GM21619 (cell line): ENCODE measurements at regions not wholly inside any gene's neighbourhood (a gene's known extent, or its start where the extent isn't known, plus 50 kb on each side); places are given as distances from the start of the nearest gene placed in this dataset.

Experiments
- ATAC-seq: cut with Tn5 transposase; IDR thresholded peaks from one replicate; pipeline ENCODE4 v1.9.1; 2021; ENCODE audit not compliant: unreplicated experiment

DNA sequence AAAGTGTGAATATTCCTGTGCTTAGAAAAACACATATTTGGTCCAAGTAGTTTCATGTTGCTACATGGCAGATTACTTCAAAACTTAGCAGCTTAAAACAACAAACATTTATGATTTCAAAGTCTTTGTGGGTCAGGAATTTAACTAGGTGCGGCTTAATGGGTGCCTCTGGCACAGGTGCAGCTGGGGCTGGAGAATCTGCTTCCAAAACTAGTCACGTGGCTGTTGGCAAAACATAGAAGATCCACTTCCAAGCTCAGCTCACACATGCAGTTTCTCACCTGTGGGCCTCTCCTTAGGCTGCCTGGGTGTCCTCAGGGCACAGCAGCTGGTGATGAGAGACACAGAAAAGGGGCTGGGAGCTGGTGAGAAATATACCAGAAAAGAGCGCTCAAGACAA is 263.4 kb downstream of the TTLL7 start:
- ATAC-seq: no peak

DNA sequence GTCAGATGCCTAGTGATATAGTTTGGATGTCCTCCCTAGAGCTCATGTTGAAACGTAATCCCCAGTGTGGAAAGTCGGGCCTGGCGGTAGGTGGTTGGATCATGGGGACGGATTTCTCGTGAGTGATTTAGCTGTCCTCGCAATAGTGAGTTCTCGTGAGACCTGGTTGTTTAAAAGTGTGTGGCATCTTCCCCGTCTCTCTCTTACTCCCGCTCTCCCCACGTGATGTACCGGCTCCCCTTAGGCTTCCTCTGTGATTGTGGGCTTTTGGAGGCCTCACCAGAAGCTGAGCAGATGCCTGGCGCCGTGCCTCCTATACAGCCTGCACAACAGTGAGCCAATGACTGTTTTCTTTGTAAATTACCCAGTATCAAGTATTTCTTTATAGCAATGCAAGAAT is 264.5 kb downstream of the TTLL7 start:
- no peak for ATAC-seq

DNA sequence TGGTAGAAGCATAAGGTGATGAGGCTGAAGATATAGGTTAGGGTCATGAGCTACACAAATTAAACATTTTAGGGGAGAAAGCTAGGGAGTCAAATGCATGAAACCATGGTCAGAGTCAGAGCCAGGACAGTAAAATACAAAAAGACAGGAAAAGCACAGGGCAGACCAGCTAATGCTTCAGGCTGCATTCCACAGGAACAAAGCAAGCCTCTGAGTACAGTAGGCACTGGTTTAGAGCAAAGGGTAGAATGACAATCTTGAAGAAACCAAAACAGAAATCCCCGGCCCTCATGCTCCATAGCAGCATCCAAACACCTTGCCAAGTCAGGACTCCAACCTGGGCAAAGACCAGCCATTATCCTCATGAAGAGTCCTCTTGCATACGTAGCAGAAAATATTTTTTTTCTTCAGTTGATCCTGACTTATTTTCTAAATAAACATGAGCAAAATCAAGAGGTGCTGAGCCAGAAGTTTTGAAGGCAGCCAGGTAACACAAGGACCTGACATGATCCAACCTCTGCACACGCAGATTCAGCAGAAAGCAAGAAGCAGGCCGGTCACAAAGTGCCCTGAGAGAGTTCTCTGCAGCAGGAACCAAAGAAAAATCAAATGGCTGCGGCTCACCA is 273.1 kb downstream of the TTLL7 start:
- no peak for ATAC-seq

DNA sequence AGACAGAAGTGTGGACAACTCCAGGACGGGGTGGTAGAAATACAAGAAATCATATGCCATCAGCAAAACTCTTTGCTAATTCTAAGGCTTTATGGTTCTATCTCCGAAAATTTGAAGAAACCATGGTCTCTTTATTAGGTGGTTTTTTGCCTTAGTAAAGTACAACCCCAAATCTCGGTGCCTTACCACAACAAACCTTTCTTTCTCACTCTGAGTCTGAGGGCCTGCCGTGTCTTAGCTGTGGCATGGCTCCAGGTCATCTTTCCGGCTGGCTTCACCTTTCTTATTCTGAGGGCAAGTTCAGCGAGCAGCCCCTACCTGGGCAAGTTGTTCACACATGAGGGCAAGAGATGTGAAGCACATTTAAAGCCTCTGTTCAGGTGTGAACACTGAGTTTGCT is 280.6 kb downstream of the TTLL7 start:
- ATAC-seq: no peak

DNA sequence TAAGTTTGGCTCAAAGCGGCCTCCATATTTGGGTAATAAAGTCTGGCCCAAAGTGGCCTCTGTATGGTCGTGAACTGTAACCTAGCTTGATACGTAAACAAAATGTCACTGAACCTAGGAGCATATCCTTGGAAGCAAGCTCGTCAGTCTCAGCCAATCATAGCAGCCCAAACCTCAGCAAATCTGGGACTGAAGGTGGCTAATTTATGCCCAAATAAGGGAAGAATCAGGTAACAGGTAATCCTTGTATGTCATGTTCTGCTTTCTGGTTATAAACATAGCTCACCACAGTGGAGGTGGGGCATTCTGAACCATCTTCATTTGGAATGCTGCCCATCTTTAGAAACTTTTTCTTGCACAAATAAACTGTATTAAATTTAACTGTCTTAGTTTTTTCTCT is 281.1 kb downstream of the TTLL7 start:
- no peak for ATAC-seq

DNA sequence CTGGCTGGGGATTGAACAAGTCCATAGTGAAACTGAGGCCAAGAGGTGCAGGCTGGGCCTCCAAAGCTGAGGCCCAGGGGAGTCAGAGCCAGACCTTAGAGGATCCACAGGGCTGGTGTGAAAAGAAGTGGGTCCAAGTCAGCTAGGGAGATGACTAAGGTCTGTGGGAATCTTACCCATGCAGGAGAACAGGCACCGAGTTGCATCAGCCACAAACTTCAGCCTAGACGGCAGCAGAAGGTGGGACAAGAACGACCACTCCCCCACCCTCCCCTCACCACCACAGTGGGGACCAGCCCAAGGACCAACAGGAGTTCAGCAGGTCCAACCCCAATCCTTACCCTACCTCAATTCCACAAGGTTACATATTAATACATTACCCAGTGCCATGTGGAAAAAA is 282.3 kb downstream of the TTLL7 start:
- ATAC-seq: no peak

DNA sequence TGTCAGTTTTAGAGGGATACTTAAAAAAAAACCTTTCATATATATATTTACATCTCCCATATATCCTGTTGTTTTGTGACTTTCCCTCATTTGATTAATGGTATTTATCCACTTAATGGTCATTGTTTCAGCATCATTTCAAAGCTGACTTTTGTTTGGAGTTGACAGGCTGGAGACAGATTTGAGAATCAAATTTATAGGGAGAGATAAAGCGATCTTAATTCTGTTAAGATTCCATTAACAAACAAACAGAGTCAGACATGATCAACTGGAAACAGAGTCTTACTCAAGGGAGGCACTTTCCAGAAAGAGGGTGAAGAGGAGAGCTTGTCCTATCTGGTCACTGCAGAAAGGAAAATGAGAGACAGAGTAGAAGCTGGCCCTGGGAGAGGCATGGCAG is 283.4 kb downstream of the TTLL7 start:
- no peak for ATAC-seq

DNA sequence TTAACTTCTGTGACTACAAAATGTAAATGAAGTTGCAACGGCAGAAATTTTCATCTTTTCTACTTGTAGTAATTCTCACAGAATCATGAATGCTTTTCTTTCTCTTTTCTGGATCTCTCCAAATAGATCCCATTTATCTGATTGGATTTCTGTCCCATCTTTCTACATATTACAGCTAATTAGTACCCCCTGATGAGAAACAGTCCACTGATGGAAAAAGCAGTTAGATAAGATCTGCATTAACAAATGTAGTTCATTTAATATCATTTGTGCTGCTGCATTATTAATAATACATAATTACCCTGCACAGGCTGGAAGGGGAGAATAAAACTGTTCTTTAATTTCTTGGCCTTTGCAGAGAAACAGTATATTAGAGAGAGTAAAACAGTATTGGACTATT is 289.3 kb downstream of the TTLL7 start:
- no peak for ATAC-seq

- no peak for ATAC-seq
Observed at GRCh38 chr1:83706354-83706938, 292.5 kb downstream of the TTLL7 start.

DNA sequence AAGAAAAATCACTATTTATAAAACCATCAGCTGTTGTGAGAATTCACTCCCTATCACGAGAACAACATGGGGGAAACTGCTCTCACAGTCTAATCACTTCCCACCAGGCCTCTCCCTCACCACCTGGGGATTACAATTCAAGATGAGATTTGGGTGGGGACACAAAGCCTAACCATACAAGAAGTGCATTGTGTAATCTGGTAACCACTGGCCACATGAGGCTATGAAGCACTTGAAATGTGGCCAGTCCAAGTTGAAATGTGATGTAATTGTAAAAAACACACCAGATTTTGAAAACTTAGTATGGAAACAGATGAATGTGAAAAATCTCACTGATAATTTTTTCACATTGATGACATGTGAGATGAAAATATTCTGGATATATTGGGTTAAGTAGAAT is 293.8 kb downstream of the TTLL7 start:
- no peak for ATAC-seq

GRCh38 chr1:83704350-83704749 is 294.6 kb downstream of the TTLL7 start:
- ATAC-seq: no peak

DNA sequence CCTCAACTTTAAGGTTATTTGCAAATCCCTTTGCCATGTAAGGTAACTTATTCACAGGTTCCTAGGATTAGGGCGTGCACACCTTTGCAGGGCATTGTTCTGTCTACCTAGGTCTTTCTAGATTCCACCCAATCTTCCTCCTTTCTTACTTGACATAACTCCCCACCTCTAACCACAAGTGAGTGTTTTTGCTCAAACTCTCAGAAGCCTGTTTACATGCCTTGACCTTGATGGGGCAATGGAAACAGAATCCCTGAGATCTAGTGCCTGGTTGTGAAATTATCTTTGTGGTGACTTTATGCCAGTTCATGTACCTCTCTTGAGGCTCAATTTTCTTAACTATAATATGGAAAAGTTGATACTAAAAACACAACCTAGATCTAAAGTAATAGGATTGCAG is 296.6 kb downstream of the TTLL7 start:
- no peak for ATAC-seq

DNA sequence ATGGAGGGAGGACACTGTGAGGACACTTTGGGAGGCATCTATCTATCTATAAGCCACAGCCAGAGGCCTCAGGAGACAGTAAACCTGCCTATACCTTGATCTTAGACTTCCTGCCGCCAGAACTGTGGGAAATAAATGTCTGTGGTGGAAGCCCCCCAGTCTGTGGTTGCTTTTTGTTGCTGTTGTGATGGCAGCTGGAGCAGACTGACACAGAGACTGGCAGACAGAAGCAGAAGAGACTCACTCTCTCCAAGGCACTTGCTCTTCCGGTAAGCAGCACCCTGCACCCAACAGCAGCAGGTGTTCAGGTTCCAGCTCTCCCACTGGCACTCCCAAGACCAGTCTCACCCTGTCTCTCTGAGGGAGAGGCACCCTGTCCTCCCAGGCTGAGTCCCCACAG is 297.6 kb downstream of the TTLL7 start:
- no peak for ATAC-seq

DNA sequence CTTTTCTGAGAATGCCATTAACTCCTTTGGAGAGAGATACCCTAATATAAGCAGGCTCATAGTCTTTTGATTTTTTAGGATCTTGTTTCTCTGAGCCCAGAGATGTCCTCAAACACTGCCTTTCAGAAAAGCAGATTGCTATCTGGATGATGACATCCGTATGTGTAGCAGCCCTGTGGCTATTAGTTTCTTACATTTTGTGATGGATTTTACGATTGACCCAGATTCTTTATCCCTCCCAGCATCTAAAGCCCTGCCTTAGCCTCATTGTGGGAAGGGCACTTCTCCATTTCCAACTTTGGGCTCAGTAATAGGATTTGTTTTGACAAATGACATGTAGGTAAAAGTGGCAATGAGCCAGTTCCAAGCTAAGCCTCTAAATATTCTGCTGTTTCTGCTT is 300.3 kb downstream of the TTLL7 start:
- no peak for ATAC-seq

DNA sequence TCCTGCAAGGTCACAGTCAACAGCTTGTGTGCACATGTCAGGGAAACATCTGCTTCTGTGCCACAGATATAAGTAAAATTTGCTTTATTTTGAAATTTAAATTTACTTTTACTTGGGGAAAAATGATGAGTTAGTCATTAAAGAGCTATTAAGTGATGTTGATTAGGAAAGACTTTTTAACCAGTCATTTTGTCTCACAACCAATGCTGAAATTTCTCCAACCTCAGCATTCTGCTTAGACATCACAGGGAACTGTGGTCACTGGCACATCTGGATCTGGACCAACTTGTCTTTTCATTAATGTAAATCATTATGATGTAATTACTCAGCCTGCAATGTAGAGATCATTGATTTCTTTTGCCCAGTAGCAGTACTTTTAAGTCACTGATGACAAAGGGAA is 301.0 kb downstream of the TTLL7 start:
- ATAC-seq: no peak

GRCh38 chr1:83697220-83697619 is 301.7 kb downstream of the TTLL7 start:
- ATAC-seq: no peak

DNA sequence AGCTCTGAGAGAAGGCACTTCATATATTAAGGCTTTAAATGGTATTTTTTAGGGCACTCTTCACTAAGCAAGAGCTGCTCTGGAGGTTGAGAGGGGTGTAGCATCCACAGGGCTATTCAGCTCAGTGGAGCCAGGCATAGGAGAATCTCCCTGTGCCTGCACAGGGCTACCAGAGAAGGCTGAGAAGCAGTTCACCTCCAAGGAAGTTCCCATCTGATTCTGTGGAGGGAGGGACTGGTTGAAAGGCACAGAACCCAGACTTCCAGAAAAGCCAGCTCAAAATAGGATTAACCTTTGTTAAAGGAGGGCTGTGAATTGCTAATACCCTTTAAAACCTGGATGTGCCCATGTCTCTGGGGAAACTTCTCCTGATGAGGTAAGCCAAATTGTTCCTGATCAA is 304.5 kb downstream of the TTLL7 start:
- ATAC-seq: no peak

DNA sequence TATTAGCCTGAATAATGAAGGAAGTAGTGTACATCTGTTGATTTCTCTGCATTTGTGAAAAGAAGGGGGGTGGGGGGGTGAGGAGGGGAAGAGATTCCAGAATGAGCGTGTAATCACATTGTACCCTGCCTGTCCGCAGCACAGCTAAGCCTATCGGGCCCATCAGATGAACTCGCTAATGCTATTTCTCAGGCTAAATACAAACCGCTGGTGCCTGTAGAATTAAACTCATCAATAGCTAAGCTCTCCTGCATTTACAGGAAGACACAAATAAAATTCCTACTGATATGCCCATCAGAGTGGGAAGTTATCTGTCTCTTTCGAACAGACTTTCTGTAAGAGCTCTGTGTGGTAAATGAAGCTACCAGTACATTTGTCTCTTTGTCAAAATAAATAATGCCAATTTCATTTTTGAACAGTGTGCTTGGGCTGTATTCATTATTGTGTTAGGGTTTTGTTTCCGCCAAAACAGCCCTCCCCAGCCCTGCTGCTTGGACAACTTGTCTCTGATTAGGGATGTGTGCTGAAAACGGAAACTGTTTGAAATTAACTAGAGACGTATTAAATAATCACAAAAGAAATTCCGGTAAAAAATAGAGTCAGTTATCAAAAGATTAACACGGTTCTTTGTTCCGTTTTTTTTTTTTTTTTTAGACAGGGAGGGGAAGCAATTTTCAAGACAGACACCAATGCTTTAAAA is 305.4 kb downstream of the TTLL7 start:
- ATAC-seq: no peak

- ATAC-seq: no peak
Observed at GRCh38 chr1:83692524-83693381, 306.2 kb downstream of the TTLL7 start.

GRCh38 chr1:83691953-83692500 is 306.9 kb downstream of the TTLL7 start:
- no peak for ATAC-seq
